ENCODE measurements at regions not wholly inside any gene's neighbourhood (a gene's known extent, or its start where the extent isn't known, plus 50 kb on each side); places are given as distances from the start of the nearest gene placed in this dataset.
"Not testable (repeated sequence)": the region's sequence is repeated elsewhere in the genome, so short reads cannot be mapped to it uniquely, and the experiment has no call there.

GRCh38 chrY:26308308-26308707 lies 686.4 kb downstream of the CDY1 start:
- H3K27me3 ChIP-seq (replicated peaks in 1 of 4; ENCODE audit: control insufficient read depth in 3 of 4, extremely low read depth in 1 of 4, insufficient read depth in 3 of 4, low read length in 3 of 4); H3K9me3 ChIP-seq (ENCODE audit: insufficient read depth in 2 of 2, low read depth in 1 of 2, low read length in 1 of 2); H2BK20ac ChIP-seq (ENCODE audit: low read length); H2BK120ac ChIP-seq (replicated peaks; ENCODE audit: low read depth, low read length); H3K14ac ChIP-seq (ENCODE audit: insufficient read length); H4K8ac ChIP-seq (ENCODE audit: extremely low read depth, insufficient read depth, low read length); H3K18ac ChIP-seq (ENCODE audit: extremely low read depth, low read length); H2BK12ac ChIP-seq (ENCODE audit: low read depth, low read length); H3K4ac ChIP-seq (replicated peaks; ENCODE audit: insufficient read length, low read depth, low read length); H3K56ac ChIP-seq (replicated peaks; ENCODE audit: insufficient read length, low read depth, low read length); H2AFZ ChIP-seq (ENCODE audit: low read length); H4K91ac ChIP-seq (replicated peaks; ENCODE audit: insufficient read length, low read length); POLR2A ChIA-PET (ENCODE audit: partially characterized antibody); H3K79me2 ChIP-seq (ENCODE audit: control insufficient read depth in 1 of 2, insufficient read depth in 2 of 2, low read length in 2 of 2); DNase-seq (ENCODE audit: low read depth in 1 of 2, low spot score in 2 of 2); H2AK5ac ChIP-seq (ENCODE audit: low read depth, low read length); CTCF ChIA-PET (ENCODE audit: partially characterized antibody); FAIRE-seq; H3K4me2 ChIP-seq (ENCODE audit: insufficient read depth in 1 of 2, low read depth in 2 of 2, low read length in 2 of 2); H3K27ac ChIP-seq (ENCODE audit: low read depth, low read length); H2BK5ac ChIP-seq (ENCODE audit: low read depth, low read length); H4K5ac ChIP-seq (ENCODE audit: insufficient read length, low read depth, low read length); H4K20me1 ChIP-seq (replicated peaks in 1 of 2; ENCODE audit: control insufficient read depth in 1 of 2, insufficient read depth in 2 of 2, low read length in 2 of 2); H3K36me3 ChIP-seq (ENCODE audit: control insufficient read depth in 2 of 4, insufficient read depth in 4 of 4, low read length in 3 of 4); H3K79me1 ChIP-seq (ENCODE audit: low read depth, low read length); H3K4me3 ChIP-seq (ENCODE audit: extremely low read depth in 1 of 4, insufficient read depth in 2 of 4, low read depth in 3 of 4, low read length in 4 of 4); H3K9ac ChIP-seq (replicated peaks in 1 of 4; ENCODE audit: extremely low read depth in 1 of 4, low read depth in 3 of 4, low read length in 3 of 4); H3K23ac ChIP-seq (ENCODE audit: insufficient read length); H3K23me2 ChIP-seq (ENCODE audit: low read depth, low read length); H3K4me1 ChIP-seq (replicated peaks in 1 of 4; ENCODE audit: control insufficient read depth in 3 of 4, insufficient read depth in 4 of 4, low read length in 3 of 4); H2BK15ac ChIP-seq (ENCODE audit: low read length): not testable (repeated sequence)

All from H1 (cell line).